Cardiac fibroblast (primary cell): ENCODE measurements at regions not wholly inside any gene's neighbourhood (a gene's known extent, or its start where the extent isn't known, plus 50 kb on each side); places are given as distances from the start of the nearest gene placed in this dataset.

Experiments used
- DNase-seq, 2 donors: peaks; one replicate each; pipeline versions ENCODE4 v3.0.0 to v3.0.0-alpha.2; 2010; ENCODE audit warnings: low read depth in 2 of 2
- H3K4me3 ChIP-seq, 2 donors: replicated peaks in 1 of 2; 1 replicate in 1 of 2; 2 replicates in 1 of 2; pipeline ENCODE4 v1.5.1; 2011; ENCODE audit warnings: low read depth in 2 of 2, low read length in 2 of 2, mild to moderate bottlenecking in 2 of 2, moderate library complexity in 1 of 2
- CTCF ChIP-seq: IDR thresholded peaks from one replicate; pipeline ENCODE4 v1.5.1; 2011; ENCODE audit warnings: low read depth, mild to moderate bottlenecking, low read length, inconsistent platforms

DNA sequence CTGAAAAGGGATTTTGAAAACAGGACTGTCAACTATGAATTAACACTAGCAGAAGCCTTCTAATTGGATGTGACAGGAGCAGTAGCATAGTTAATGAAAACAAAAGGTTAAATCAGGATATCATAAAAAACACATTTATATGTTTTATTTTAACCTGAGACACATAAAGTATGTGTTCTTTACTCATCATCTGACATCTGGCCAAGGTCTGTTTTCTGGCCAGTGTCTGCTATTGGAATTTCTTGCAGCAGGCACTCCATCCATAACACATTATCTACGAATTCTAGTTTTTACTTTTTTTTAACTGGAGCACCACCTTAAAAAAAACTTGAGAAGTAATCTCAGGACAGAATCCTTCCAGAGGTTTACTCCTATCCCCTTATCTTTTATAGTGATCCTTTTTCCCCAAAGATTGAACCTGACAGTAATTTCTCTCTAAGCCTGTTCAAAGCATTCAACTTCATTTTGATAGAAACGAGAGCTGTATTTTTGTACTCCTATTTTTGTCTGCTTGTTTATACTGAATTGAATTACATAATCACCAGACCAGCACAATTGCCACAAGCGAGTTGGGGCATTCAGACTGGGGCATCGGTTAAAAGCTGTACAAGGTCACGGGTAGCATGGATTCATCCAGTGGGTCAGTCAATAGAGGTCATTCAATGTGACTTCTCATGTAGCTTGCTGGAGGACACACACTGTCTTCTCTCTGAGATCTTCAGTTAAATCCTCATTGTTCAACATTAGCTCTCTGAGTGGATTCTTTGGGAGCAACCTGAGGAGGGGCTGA is 205.6 kb upstream of the CLINT1 start:
- TF ChIP-seq CTCF, result no peak
- no peak overlapping the region for H3K4me3 ChIP-seq
- DNase-seq, result no peak

DNA sequence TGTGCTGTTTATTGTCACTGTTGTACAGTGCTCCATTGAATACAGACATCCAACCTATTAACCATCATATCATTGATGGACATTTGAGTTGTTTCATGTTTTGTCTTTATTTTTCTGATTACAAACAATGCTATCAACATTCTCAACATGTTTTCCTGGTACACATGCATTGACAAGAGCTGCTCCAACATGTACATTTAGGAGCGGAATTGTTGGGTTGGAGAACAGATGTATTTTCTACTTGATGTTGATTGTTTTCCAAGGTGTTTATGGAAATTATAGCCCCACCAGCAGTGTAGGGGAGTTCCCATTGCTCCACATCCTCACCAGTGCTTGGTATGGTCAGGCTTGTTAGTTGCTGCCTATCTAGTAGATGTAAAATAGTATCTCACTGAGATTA is 204.1 kb upstream of the CLINT1 start:
- TF ChIP-seq CTCF, result no peak
- H3K4me3 ChIP-seq, result no peak overlapping the region
- no peak for DNase-seq

DNA sequence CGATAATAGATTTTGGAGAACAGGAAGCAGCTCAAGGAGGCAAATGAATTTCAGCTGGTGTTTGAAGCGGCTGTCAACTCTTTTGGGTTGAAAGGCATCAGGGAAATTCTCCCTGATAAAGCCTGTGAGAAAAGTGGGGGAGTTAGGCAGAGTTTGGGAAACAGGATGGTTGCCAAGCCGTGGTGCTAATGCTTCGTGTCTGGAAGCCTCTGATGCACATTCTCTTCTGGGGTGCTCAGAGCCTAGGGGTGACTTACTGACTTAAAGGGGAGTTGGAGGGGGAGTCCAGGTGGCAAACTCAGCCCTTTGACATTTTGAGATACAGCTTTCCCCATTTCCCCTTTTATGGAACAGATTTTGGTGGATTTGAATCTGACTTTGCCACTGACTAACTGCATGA is 202.5 kb upstream of the CLINT1 start:
- no peak overlapping the region for H3K4me3 ChIP-seq
- TF ChIP-seq CTCF, result no peak
- no peak for DNase-seq

GRCh38 chr5:158060212-158060611 is 201.3 kb upstream of the CLINT1 start:
- H3K4me3 ChIP-seq, result no peak overlapping the region
- TF ChIP-seq CTCF, result no peak
- DNase-seq, result no peak

DNA sequence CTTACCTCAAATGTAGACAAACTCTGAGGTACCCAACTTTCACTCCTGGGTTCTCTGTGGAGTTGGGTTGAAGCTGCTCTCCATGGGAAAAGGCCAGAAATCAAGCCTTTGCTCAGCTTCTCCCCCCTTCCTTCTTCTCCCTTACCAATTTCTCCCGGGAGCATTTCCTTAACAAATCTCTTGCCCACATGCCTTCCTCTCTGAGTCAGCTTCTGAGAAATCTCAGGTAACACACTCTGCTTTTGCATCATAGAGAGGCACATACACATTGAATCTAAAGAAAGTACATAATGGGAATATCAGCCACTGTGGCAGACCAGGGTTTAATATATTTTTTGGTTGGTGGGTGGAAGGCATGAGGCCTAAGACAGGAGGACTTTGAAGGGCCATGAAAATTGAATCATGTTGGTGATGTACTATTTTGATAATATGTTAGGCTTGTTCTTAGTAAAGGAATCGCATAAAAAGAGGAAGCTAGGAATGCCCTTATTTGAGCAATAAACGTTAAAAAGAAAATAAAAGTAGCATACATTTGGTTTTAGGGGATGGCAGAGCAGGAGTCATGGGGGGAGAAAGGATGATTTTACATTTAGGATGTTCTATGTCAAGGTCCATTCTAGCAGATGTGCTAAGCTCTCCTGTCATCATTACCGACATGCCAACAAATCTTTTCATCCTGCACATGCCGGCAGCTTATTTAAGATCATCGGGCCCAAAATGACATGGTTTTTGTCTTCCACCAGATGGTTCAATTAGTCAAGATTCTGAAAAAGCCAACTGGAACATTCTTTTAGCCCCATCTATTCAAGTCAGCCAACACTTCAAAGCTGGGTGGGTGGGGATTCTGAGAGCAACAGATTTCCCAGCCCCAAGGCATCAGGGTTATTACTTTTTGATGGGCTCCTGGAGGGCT is 199.5 kb upstream of the CLINT1 start:
- DNase-seq, result no peak
- no peak for TF ChIP-seq CTCF
- no peak overlapping the region for H3K4me3 ChIP-seq

- DNase-seq, result peak in 1 of 2 donors; percentile 27
- TF ChIP-seq CTCF, result no peak
Measured at GRCh38 chr5:158056130-158056825, 197.3 kb upstream of the CLINT1 start.

More at GRCh38 chr5:158056130-158056825, 197.3 kb upstream of the CLINT1 start:
- H3K4me3 ChIP-seq, result no peak overlapping the region
